K562 (cell line): ENCODE measurements at regions not wholly inside any gene's neighbourhood (a gene's known extent, or its start where the extent isn't known, plus 50 kb on each side); places are given as distances from the start of the nearest gene placed in this dataset.

ENCODE experiments used
- ATAC-seq: fragments of 200-7000 bp; cut with Tn5 transposase; 3 replicates; pipeline ENCODE4 v1.9.1; 2020; ENCODE audit warnings: moderate library complexity
- BruUV-seq: library from RNA; stranded (reverse); fragments of 400-500 nt; replicated peaks from 2 replicates; lab custom pipeline; 2021; lab: Mats Ljungman, UMichigan
- CTCF ChIA-PET: fragments of 300-600 bp; formaldehyde crosslinking; extraction: SDS; loops from one replicate; lab custom pipeline; 2021; ENCODE audit warnings: low intra/inter-chr PET ratio; lab: Yijun Ruan, JAX
- POLR2A ChIA-PET: fragments of 300-600, 350-650 bp; sonication (Branson Sonifier 250); formaldehyde crosslinking; extraction: SDS; loops from one replicate; lab custom pipeline; 2021; ENCODE audit warnings: antibody characterized with exemption, inconsistent platforms; lab: Yijun Ruan, JAX
- DNase-seq, 4 experiments: peaks; one replicate each; pipeline versions ENCODE4 v3.0.0 to v3.0.0-alpha.2; 2011 to 2018; ENCODE audit warnings: low spot score in 3 of 4, mixed read lengths in 3 of 4; ENCODE audit errors: extremely low read depth in 1 of 4
- FAIRE-seq: peaks from 2 replicates; lab custom pipeline; 2011; peaks lifted over from hg19 to GRCh38; lab: Jason Lieb, UNC
- H2AFZ ChIP-seq: 2 replicates; pipeline ENCODE4 v1.6.0; 2011; ENCODE audit warnings: low read depth, low read length, control low read depth, inconsistent platforms
- H3K27ac ChIP-seq: fragments of 200-600 bp; 3 replicates; pipeline ENCODE4 v1.8.0; 2011; ENCODE audit warnings: low read depth, mild to moderate bottlenecking, control low read depth, inconsistent platforms, low read length, moderate library complexity, mixed read lengths; ENCODE audit errors: extremely low read depth
- H3K27me3 ChIP-seq, 2 experiments: fragments of 300-600 bp in 1 of 2; 2 replicates in 1 of 2; 3 replicates in 1 of 2; pipeline versions ENCODE4 v1.6.0 to v1.8.0; 2011; ENCODE audit warnings: inconsistent platforms in 2 of 2, low read length in 2 of 2, mild to moderate bottlenecking in 1 of 2, mixed read lengths in 1 of 2, moderate library complexity in 1 of 2; ENCODE audit not compliant: control insufficient read depth in 2 of 2, insufficient read depth in 2 of 2
- H3K36me3 ChIP-seq: fragments of 300-600 bp; 3 replicates; pipeline ENCODE4 v1.8.0; 2011; ENCODE audit warnings: mild to moderate bottlenecking, low read length, inconsistent platforms; ENCODE audit not compliant: control insufficient read depth, insufficient read depth
- H3K4me1 ChIP-seq, 2 experiments: fragments of 200-600 bp in 1 of 2; replicated peaks in 1 of 2; 2 replicates in 1 of 2; 3 replicates in 1 of 2; pipeline versions ENCODE4 v1.5.1 to v1.8.0; 2011; ENCODE audit warnings: inconsistent platforms in 2 of 2, low read length in 2 of 2, mild to moderate bottlenecking in 1 of 2, mixed read lengths in 1 of 2, moderate library complexity in 1 of 2; ENCODE audit not compliant: control insufficient read depth in 2 of 2, insufficient read depth in 2 of 2
- H3K4me2 ChIP-seq: 2 replicates; pipeline ENCODE4 v1.6.1; 2011; ENCODE audit warnings: low read length, control low read depth, inconsistent platforms, mixed read lengths; ENCODE audit not compliant: insufficient read depth
- H3K4me3 ChIP-seq: fragments of 200-600 bp; sonication (generic), shearing (Covaris generic); 2 replicates; pipeline ENCODE4 v1.5.1; 2016; ENCODE audit warnings: control low read depth, inconsistent platforms
- H3K79me2 ChIP-seq: fragments of 200-600 bp; 3 replicates; pipeline ENCODE4 v1.8.0; 2011; ENCODE audit warnings: low read length, inconsistent platforms; ENCODE audit not compliant: control insufficient read depth, insufficient read depth
- H3K9ac ChIP-seq, 2 experiments: 2 replicates each; pipeline versions ENCODE4 v1.6.0 to v1.6.1; 2011; ENCODE audit warnings: low read depth in 2 of 2, low read length in 2 of 2, control low read depth in 1 of 2, inconsistent platforms in 1 of 2, mild to moderate bottlenecking in 1 of 2, mixed read lengths in 1 of 2; ENCODE audit not compliant: insufficient read depth in 1 of 2
- H3K9me1 ChIP-seq: one replicate; pipeline ENCODE4 v1.6.0; 2011; ENCODE audit warnings: inconsistent platforms, mild to moderate bottlenecking, low read length, moderate library complexity; ENCODE audit not compliant: control insufficient read depth, insufficient read depth
- H3K9me3 ChIP-seq: replicated peaks from 2 replicates; pipeline ENCODE4 v1.5.1; 2011; ENCODE audit warnings: low read depth, low read length, inconsistent platforms; ENCODE audit not compliant: control insufficient read depth, insufficient read depth
- H4K20me1 ChIP-seq: replicated peaks from 2 replicates; pipeline ENCODE4 v1.6.1; 2011; ENCODE audit warnings: low read length, inconsistent platforms, mixed read lengths; ENCODE audit not compliant: control insufficient read depth, insufficient read depth
- ATF1 ChIP-seq, 2 experiments: fragments of 450-650 bp in 1 of 2; IDR thresholded peaks; 2 replicates each; pipeline ENCODE4 v1.6.1; 2016; ENCODE audit warnings: missing compliant biosample characterization in 1 of 2, missing genetic modification characterization in 1 of 2
- CTBP1 ChIP-seq: fragments of 450-650 bp; IDR thresholded peaks from 2 replicates; pipeline ENCODE4 v1.6.1; 2016; ENCODE audit warnings: borderline replicate concordance
- ELF2 ChIP-seq: fragments of 250-450 bp; sonication (Bioruptor Pico); IDR thresholded peaks from 2 replicates; pipeline ENCODE4 v1.5.0; 2021; ENCODE audit warnings: mild to moderate bottlenecking
- HDGF ChIP-seq: fragments of 450-650 bp; IDR thresholded peaks from 2 replicates; pipeline ENCODE4 v1.6.1; 2016
- MED1 ChIP-seq: sonication (generic); formaldehyde crosslinking; IDR thresholded peaks from 2 replicates; pipeline ENCODE4 v1.8.1; 2023; ENCODE audit warnings: missing genetic modification reagents, borderline replicate concordance
- MITF ChIP-seq: IDR thresholded peaks from 2 replicates; pipeline ENCODE4 v1.6.1; 2014; ENCODE audit warnings: antibody characterized with exemption
- SIX5 ChIP-seq, 2 experiments: IDR thresholded peaks; 2 replicates each; pipeline ENCODE4 v1.6.1; 2011; ENCODE audit warnings: low read length in 2 of 2, borderline replicate concordance in 1 of 2, low read depth in 1 of 2, mild to moderate bottlenecking in 1 of 2, moderate library complexity in 1 of 2; ENCODE audit not compliant: insufficient read depth in 1 of 2
- ZFPM2 ChIP-seq: fragments of 250-450 bp; sonication (Bioruptor Pico); IDR thresholded peaks from 2 replicates; pipeline ENCODE4 v1.5.1; 2022; ENCODE audit warnings: mild to moderate bottlenecking
- ZNF3 ChIP-seq: fragments of 250-450 bp; sonication (Bioruptor Pico); IDR thresholded peaks from 2 replicates; pipeline ENCODE4 v1.5.0; 2021; ENCODE audit warnings: mild to moderate bottlenecking, moderate library complexity
- ZNF449 ChIP-seq: fragments of 250-450 bp; sonication (Bioruptor Pico); IDR thresholded peaks from 2 replicates; pipeline ENCODE4 v1.8.0; 2022; ENCODE audit warnings: moderate library complexity, mild to moderate bottlenecking, inconsistent platforms
- ZNF518B ChIP-seq: fragments of 250-450 bp; sonication (Bioruptor Pico); IDR thresholded peaks from 2 replicates; pipeline ENCODE4 v1.5.0; 2021; ENCODE audit warnings: mild to moderate bottlenecking, moderate library complexity
- WGBS: fragments of 100-300 bp; shearing (Covaris generic); methylation state at CpG from one replicate; pipeline ENCODE4 v1.1.6; 2016; ENCODE audit warnings: low coverage, mixed read lengths; ENCODE audit not compliant: insufficient coverage; ENCODE audit errors: missing lambda C conversion rate; 5-methylcytosine and 5-hydroxymethylcytosine counted together
- in situ Hi-C: fragments of 300-500 bp; cut with MboI; formaldehyde crosslinking; loops from 4 replicates; pipeline ENCODE4 v1.15.0; 2018; ENCODE audit warnings: inconsistent platforms, mixed read lengths
- intact Hi-C: fragments of 100-400 bp; cut with micrococcal nuclease; formaldehyde crosslinking; loops from 2 replicates; pipeline ENCODE4 v1.14.2; 2022

GRCh38 chr4:154086247-154086646, 297.4 kb upstream of the SFRP2 start:
- no peak for FAIRE-seq
- Histone ChIP-seq H3K9me1 (no peaks in the 10 kb centered on the region), H2AFZ (no peak overlapping the region)
- 0% methylated on average over 3 of the region's 3 CpGs for WGBS
- TF ChIP-seq ZNF449 = no peak
- TF ChIP-seq SIX5 (IDR thresholded peaks at IDR 0.05; ENCODE audit: borderline replicate concordance in 1 of 2, insufficient read depth in 1 of 2, low read depth in 1 of 2, low read length in 2 of 2) = no peak
- TF ChIP-seq, all 486 proteins: peak for 0
- Histone ChIP-seq H3K79me2 (no peaks in the 10 kb centered on the region), H3K4me3 (no peak overlapping the region), H3K36me3 (no peaks in the 10 kb centered on the region), H4K20me1 (no peaks in the 10 kb centered on the region), H3K4me2 (no peak overlapping the region), H3K9me3 (no peaks in the 10 kb centered on the region), H3K9ac (no peak overlapping the region), H3K27me3 (no peaks in the 10 kb centered on the region), H3K27ac (no peak overlapping the region), H3K4me1 (no peaks in the 10 kb centered on the region)
- CTCF ChIA-PET = no interaction called here
- intact Hi-C loops (no loop called here), in situ Hi-C loops (no loop called here)
- POLR2A ChIA-PET = no interaction called here
- no TSS peak for BruUV-seq
- no peak for DNase-seq
- ATAC-seq = no peak

- H4K20me1 ChIP-seq = no peaks in the 10 kb centered on the region
- DNase-seq (no peak), FAIRE-seq (no peak), ATAC-seq (no peak)
- in situ Hi-C loops = no loop called here
- WGBS = 0% methylated on average over 1 of the region's 1 CpG
- H2AFZ ChIP-seq = no peak overlapping the region
- intact Hi-C loops = no loop called here
- H3K36me3 ChIP-seq = no peaks in the 10 kb centered on the region
- H3K27me3 ChIP-seq = no peaks in the 10 kb centered on the region
- POLR2A ChIA-PET = no interaction called here
- no peaks in the 10 kb centered on the region for H3K9me1 ChIP-seq
- H3K9me3 ChIP-seq = no peaks in the 10 kb centered on the region
- no peak overlapping the region for H3K4me2 ChIP-seq
- no peak overlapping the region for H3K4me3 ChIP-seq
- no peak overlapping the region for H3K27ac ChIP-seq
- H3K4me1 ChIP-seq = no peaks in the 10 kb centered on the region
- CTCF ChIA-PET = no interaction called here
- no TSS peak for BruUV-seq
- no peaks in the 10 kb centered on the region for H3K79me2 ChIP-seq
- no peak overlapping the region for H3K9ac ChIP-seq
- TF ChIP-seq ZNF3 (CRISPR knock-in tag) (no peak), ATF1 (CRISPR knock-in tag; IDR thresholded peaks at IDR 0.05) (no peak), ATF1 (tag; IDR thresholded peaks at IDR 0.05) (no peak), MITF (no peak), CTBP1 (no peak), ZFPM2 (CRISPR knock-in tag) (no peak), ELF2 (CRISPR knock-in tag) (no peak), ZNF518B (CRISPR knock-in tag) (no peak), HDGF (no peak), MED1 (CRISPR knock-in tag) (no peak)
These were observed 296.0 kb upstream of the SFRP2 start for GRCh38 chr4:154084864-154085263.
